Stomach (tissue), 4 donors: ENCODE measurements at regions not wholly inside any gene's neighbourhood (a gene's known extent, or its start where the extent isn't known, plus 50 kb on each side); places are given as distances from the start of the nearest gene placed in this dataset.

Experiments
- CTCF ChIP-seq, 7 experiments: fragments of 450-650 bp in 4 of 7; fragments of 200-600 bp in 3 of 7; sonication (generic) in 3 of 7; IDR thresholded peaks; one replicate each; pipeline ENCODE4 v1.5.1; 2016 to 2019; ENCODE audit warnings: antibody characterized with exemption in 7 of 7, control low read depth in 2 of 7, mild to moderate bottlenecking in 1 of 7
- POLR2A ChIP-seq, 4 donors: fragments of 450-650 bp; IDR thresholded peaks; one replicate each; pipeline ENCODE4 v1.6.1; 2016; ENCODE audit warnings: antibody characterized with exemption in 4 of 4, control low read depth in 2 of 4, mild to moderate bottlenecking in 1 of 4, moderate library complexity in 1 of 4

- no peak for TF ChIP-seq POLR2A (IDR thresholded peaks at IDR 0.05)
- TF ChIP-seq CTCF (IDR thresholded peaks at IDR 0.05) = no peak
Observed at GRCh38 chr13:91115776-91116175, 231.7 kb upstream of the MIR17HG start.
